GM12892 (cell line): ENCODE measurements at regions not wholly inside any gene's neighbourhood (a gene's known extent, or its start where the extent isn't known, plus 50 kb on each side); places are given as distances from the start of the nearest gene placed in this dataset.

Experiments used
- POLR2A ChIP-seq: IDR thresholded peaks from 2 replicates; pipeline ENCODE4 v1.6.1; 2011; ENCODE audit warnings: low read depth, low read length, control low read depth
- POLR2AphosphoS5 ChIP-seq: IDR thresholded peaks from 2 replicates; pipeline ENCODE4 v1.6.1; 2011; ENCODE audit warnings: low read depth, low read length, control low read depth
- TAF1 ChIP-seq: IDR thresholded peaks from 2 replicates; pipeline ENCODE4 v1.6.1; 2011; ENCODE audit warnings: low read depth, mild to moderate bottlenecking, control low read depth, low read length, borderline replicate concordance

- TF ChIP-seq POLR2AphosphoS5 (no peak), TAF1 (no peak), POLR2A (no peak)
Observed at GRCh38 chr2:67904566-67904965, 158.2 kb downstream of the C1D start.
